HG02973 (cell line): ENCODE measurements at regions not wholly inside any gene's neighbourhood (a gene's known extent, or its start where the extent isn't known, plus 50 kb on each side); places are given as distances from the start of the nearest gene placed in this dataset.

Experiments used
- ATAC-seq: cut with Tn5 transposase; IDR thresholded peaks from one replicate; pipeline ENCODE4 v1.9.1; 2021; ENCODE audit warnings: moderate library complexity; ENCODE audit not compliant: unreplicated experiment

- ATAC-seq, result no peak
Observed at GRCh38 chr16:85479972-85480726, 133.0 kb upstream of the GSE1 start.

- no peak for ATAC-seq
Observed at GRCh38 chr16:85480727-85481101, 132.4 kb upstream of the GSE1 start.

GRCh38 chr16:85481206-85481605 lies 131.9 kb upstream of the GSE1 start:
- ATAC-seq, result no peak

GRCh38 chr16:85481738-85482137 lies 131.4 kb upstream of the GSE1 start:
- ATAC-seq, result no peak

- no peak for ATAC-seq
Observed at GRCh38 chr16:85483424-85483823, 129.7 kb upstream of the GSE1 start.

GRCh38 chr16:85484347-85485300 lies 128.5 kb upstream of the GSE1 start:
- no peak for ATAC-seq

- ATAC-seq, result no peak
Observed at GRCh38 chr16:85485379-85485778, 127.7 kb upstream of the GSE1 start.

- ATAC-seq, result no peak
Observed at GRCh38 chr16:85486256-85486915, 126.7 kb upstream of the GSE1 start.

GRCh38 chr16:85488414-85488813 lies 124.7 kb upstream of the GSE1 start:
- ATAC-seq, result no peak

- no peak for ATAC-seq
Observed at GRCh38 chr16:85490407-85491057, 122.6 kb upstream of the GSE1 start.

- ATAC-seq, result no peak
Observed at GRCh38 chr16:85491058-85491771, 121.9 kb upstream of the GSE1 start.

- no peak for ATAC-seq
Observed at GRCh38 chr16:85491798-85492294, 121.3 kb upstream of the GSE1 start.

- no peak for ATAC-seq
Observed at GRCh38 chr16:85492295-85492864, 120.7 kb upstream of the GSE1 start.

GRCh38 chr16:85494315-85494714 lies 118.8 kb upstream of the GSE1 start:
- ATAC-seq, result no peak

- no peak for ATAC-seq
Observed at GRCh38 chr16:85495259-85495658, 117.9 kb upstream of the GSE1 start.

- ATAC-seq, result no peak
Observed at GRCh38 chr16:85495823-85496538, 117.1 kb upstream of the GSE1 start.

GRCh38 chr16:85497622-85498314 lies 115.4 kb upstream of the GSE1 start:
- ATAC-seq, result no peak

- no peak for ATAC-seq
Observed at GRCh38 chr16:85498607-85499006, 114.5 kb upstream of the GSE1 start.

- no peak for ATAC-seq
Observed at GRCh38 chr16:85500220-85500619, 112.9 kb upstream of the GSE1 start.
